Suppressor macrophage treated with lipopolysaccharide for 4 hours (primary cell): ENCODE measurements at regions not wholly inside any gene's neighbourhood (a gene's known extent, or its start where the extent isn't known, plus 50 kb on each side); places are given as distances from the start of the nearest gene placed in this dataset.
"Not testable (repeated sequence)": the region's sequence is repeated elsewhere in the genome, so short reads cannot be mapped to it uniquely, and the experiment has no call there.

Experiments
- DNase-seq: peaks from one replicate; pipeline ENCODE4 v3.0.0-alpha.2; 2020

DNA sequence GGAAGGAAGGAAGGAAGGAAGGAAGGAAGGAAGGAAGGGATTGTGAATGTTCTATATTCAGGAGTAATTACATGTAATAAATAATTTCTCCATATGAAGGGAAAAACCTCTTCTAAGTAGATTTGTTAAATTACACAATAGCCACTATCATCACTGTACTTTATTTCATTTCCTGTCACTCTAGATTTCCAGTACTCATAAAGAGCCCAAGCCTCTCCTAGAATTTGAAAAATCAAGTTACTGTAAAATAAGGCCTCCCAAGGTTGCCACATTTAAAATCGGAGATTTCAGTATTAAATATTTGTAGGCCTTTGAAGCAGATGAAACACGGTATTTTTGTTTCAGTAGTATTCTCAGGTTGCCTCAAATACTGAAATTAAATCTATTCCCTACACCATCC, 499.0 kb downstream of the CDH10 start:
- DNase-seq: no peak

DNA sequence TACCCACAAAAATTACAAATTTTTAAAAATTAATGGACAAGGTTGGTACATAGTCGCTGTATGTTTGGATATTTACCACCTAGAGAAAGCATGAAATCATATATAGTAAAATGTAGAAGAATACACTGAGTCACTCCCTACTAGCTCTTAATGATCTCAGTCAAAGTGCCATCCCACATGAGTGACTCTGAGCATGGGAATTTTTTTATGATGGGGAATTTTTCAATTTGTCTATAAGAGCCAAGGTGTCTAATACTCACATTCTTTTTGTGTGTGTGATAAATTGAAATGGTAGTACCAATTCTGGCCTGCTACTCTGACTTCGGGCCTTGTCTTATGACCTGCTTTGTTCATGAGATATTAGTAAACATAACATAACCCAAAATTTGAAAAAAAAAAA, 483.2 kb downstream of the CDH10 start:
- DNase-seq: no peak

DNA sequence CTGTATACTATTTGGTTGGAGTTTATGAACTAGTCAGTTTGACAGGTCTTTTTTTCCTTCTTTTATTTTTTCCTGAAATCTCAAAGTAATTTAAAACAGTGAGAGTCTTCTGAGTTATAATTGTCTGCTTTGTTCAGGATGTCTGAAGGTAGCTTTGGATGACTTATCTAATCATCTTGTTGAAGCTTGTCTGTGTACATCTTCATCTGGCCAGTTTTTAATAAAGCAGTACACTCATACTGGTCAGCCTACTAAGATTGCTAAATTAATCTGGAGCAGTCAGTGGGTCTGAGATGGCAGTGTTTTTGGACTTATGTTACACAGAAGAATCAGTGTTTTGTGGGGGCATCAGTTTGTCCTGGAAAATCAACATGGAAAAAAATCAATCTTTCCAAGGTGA, 482.4 kb downstream of the CDH10 start:
- DNase-seq: no peak

DNA sequence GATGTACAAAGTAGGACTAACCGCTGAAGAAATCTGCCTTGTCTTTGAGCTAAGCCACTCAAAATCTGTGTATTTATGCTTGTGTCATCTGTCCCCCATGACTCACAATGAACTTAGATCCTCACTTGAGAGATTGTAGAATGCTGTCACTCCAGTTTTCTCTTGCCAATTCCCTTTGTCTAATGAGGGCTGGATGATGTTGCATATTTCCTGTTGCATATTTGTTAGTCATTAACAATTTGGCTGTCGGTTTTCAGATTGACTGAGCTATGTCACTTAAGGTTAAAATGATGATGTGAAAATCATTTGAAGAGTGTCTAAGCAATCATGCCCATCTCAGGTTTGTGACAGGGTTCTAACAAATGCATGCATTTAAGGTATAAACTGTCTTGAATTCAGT, 481.7 kb downstream of the CDH10 start:
- DNase-seq: no peak

DNA sequence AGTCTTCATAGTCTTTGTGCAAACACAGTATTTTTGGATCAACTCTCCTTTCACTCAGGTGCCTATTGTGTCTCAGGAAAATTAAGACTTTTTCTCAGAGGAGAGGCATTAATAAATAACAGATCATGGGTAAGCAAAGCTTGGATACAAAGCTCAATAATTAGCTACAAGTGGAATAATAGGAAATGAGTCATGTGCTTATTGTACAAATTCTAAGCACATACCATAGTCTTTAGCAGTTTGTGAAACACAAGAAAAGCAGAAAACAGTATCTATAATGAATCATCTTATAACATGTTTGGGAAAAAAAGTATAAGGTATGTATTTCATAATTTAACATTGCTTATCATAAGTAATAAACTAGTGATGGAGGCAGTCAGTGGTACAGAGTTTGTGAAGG, 477.0 kb downstream of the CDH10 start:
- no peak for DNase-seq

DNA sequence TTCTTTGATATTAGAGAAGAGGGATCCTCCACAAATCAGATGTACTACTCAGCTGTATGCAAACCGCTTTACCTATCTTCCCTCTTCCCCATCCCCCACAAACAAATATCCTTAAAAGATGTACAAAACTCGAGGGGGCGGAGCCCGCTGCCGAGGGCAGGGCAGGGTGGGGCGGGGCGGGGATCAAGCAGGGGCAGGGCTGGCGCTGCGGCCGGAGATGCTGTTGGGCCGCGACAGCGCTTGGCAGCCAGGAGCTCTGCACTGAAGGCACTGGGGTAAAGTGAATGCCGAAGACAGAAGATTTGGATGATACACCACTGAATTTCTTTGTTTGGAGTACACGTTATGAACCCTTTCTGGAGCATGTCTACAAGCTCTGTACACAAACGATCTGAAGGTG, 474.8 kb downstream of the CDH10 start:
- no peak for DNase-seq

DNA sequence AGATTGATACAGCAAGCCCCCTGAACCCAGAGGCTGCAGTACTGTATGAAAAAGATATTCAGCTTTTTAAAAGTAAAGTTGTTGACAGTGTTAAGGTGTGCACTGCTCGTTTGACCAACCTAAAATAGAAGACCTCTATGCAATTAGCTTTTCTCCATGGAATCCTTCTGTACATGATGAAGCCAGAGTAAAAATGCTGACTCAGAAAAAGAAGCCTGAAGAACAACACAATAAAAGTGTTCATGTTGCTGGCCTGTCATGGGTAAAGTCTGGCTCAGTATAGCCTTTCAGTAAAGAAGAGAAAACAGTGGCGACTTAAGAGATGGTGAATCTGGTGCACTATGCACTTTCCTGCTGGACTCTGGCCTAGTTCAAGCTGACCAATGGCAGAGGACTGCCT, 473.8 kb downstream of the CDH10 start:
- not testable (repeated sequence) for DNase-seq

DNA sequence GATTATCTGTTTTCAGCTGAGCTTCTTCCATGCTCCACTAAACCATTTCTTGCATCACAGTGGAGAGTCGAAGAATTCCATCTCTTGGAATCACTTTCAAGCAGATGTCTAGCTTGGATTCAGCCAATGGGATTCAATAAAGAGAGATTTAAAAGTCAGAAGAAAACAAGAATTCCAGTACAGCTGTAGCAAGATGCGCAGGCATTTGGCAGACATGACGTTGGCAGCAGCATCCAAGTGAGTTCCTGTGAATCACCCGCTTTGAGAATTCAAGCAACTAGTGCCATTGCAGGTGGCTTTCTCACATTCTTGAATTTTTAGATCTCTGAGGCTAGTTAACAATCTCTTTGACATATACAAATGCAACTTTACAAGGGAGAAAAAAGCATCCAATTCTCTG, 467.0 kb downstream of the CDH10 start:
- DNase-seq: no peak

DNA sequence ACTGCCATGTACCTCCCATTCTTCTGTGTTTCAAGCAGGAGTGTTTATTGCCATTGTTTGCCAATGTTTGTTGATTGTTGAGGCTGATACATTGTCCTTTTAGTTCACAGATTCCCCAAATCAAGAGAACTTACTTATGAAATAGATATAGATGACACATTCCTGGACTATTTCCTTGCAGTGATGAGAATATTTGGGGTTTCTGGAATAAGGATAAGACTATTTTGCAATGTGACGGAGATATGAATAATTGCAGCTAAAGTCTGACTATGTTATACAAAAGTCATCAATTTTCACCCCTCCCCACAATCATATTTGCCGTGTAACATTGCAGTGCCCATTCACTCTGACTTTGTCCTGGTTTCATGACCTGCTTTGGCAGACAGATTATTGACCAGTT, 460.8 kb downstream of the CDH10 start:
- DNase-seq: no peak

DNA sequence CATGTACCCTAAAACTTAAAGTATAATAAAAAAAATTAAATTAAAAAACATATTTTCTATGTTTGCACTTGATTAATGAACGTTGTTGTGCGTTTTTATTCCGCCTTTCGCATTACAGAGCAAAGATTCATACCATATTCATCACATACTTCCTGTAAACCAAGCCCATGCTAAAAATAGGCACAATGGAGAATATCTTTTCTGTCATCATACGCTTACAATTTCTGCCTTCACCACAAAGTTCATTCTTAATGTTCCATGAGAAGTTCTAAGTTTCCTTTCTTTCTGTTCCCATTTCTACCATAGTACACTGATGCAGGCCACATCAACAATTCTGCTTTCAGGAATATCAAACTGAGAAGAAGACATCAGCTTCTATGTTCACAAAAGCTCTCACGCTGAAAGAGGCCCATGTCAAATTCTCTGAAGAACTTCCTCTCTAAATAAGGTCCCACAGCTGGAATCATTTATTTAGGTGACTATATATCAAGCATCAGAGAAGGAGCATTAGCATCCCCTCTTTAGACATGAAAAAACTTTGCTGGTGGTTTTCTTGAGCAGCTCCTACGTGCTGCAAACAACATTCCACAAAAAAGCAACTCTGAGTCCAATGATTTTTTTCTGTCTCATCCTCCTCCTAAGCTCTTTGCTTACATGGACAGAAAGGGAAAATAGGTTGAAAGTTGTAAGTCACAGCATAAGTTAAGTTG, 456.4 kb downstream of the CDH10 start:
- no peak for DNase-seq

DNA sequence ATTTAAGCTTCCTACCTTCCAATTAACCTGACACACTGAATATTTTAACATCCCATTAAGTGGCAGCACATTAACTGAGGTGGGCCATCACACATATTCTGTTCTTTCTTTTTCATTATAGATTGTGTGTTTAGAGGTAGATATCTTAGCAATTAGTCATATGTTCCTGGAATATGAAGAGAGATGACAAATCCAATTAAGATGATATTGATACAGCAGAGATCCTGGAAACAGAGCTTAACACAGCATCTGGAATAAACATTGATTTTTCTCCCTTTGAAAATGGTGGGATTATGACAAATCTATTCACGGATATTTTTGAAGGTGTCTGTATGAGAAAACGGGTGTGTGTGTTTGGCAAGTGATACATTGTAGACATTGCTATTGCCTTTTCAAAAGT, 448.0 kb downstream of the CDH10 start:
- no peak for DNase-seq

DNA sequence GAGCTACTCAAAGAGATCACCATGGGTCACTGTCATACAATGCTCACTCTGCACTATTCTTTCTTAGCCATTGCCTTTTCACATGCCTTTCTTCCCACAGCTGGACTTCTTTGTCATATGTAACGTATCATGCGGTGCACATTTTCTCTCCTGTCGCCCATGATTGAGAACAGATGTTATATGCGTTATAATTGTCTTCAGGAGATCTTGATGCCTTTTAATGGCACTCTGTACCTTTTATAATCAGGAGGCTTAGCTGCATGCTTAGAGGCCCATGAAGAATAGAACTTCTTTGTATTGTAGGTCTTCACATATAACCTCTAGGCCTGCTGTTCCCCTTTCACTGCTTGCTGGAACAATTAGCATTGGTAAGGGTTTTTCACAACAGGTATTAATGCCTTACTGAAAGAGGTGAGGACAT, 436.1 kb downstream of the CDH10 start:
- no peak for DNase-seq

DNA sequence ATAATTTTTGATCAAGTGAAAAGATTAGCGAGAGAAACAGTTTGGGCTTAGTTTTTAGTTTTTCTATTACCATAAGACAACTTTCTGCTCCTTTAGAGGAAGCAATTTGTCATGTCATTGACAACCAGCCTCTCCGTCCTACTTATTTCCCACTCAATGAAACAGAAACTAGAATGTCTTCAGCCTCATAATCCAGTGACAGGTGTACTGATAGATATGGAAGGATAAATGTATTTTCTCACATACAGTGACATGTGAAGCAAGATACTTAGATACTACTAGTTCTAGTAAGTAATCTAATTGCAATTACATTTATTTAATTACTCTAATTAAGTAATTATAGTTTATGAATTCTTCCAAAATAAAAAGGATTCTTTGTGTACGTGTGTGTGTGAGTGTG, 429.7 kb downstream of the CDH10 start:
- no peak for DNase-seq

DNA sequence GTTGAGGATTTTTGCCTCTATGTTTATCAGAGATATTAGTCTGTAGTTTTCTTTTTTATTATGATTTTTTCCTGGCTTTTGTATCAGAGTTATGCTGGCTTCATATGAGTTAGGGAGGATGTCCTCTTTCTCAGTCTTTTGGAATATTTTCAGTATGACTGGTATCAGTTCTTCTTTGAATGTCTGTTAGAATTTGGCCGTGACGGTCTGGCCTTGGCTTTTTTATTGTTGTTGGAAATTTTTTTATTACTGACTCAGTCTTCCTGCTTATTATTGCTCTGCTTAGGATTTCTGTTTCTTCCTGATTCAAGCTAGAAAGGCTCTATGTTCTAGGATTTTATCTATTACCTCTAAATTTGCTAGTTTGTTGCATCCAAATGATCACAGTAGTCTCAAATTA, 421.9 kb downstream of the CDH10 start:
- DNase-seq: no peak

DNA sequence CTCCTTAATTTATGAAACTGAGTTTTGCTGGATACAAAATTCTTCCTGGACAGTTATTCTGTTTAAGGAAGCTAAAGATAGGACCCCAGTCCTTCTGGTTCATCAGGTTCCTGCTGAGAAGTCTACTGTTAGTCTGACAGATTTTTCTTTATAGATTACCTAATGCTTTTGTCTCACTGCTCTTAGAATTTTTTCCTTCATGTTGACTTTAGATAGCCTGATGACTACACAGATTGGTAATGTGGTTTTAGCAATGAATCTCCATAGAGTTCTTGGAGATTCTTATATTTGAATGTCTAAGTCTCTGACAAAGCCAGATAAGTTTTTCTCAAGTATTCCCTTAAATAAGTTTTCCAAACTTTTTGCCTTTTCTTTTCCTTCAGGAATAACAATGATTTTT, 419.7 kb downstream of the CDH10 start:
- no peak for DNase-seq

DNA sequence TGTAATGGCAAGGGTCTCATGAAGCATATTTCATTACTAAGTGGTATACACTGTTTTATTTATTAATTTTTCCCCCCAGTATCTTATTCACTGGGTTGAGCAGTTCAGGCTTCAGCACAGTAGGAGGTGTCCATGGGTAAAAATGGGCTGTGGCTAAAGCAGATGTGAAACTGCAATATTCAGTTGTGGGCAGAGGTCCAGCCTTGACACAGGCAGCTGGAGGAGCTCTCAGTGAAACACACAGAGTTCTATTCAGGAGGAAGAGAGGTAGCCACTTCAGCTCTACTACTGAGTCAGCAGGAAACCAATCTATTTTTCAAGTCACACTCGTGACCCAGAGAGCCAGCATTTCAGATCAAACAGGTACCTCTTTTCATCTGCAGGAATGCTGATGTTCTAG, 418.3 kb downstream of the CDH10 start:
- no peak for DNase-seq

DNA sequence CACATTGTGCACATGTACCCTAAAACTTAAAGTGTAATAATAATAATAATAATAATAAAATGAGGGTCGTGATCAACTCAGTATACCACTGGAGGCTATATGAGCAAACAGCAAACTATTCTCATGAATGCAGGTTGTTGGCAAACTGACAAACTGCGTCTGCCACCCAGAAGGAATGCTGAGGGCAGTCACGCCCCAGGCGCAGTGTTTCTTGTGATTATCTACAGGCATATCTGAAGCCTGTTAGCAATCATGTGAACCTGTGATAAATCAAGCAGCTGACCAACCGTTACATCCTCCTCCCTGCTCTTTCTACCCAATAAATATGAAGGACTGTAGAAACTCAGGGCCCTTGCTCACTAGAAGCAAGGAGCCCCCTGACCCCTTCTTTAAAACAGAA, 416.9 kb downstream of the CDH10 start:
- DNase-seq: not testable (repeated sequence)

DNA sequence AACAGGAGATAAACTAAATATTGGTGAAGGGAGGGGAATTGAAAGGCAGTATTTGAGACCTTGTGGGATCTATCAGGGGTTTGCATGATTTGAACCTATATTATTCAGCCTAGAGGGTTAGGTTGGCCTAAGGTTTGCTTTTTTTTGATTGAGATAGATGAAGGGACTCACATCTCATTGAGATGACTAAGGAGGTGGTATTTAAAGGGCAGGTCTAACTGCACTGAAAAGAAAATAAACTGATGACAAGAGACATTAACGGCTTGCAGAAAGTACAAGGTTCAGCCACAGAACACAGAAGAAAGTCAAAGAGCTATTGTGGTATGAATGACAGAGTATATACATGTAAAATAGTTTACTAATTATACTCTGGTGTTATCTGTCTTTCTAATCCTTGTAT, 412.7 kb downstream of the CDH10 start:
- DNase-seq: no peak

DNA sequence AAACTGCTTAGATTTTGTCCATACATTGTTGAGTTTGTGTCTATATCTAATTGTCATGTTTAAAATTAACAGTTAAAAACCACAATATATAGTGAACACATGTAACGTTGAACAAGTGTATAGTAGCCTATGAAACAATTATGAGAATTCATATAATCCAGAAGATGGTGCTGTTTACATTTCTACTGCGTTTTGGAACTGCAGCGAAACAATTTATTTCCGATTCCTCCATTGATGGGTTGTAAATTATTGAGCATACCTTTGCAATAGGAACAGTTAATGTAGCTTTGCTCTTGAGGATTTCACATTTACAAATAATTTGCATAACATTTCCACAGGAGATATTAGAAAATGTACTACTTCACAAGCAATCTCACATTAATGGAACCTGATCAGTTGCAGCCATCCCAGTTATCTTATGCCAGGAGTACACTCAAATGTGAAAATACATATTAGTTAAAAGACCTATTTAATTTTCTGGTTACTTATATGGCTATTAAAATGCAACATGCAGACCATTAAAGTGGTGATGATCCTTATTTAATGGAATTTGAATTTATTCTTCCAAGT, 411.8 kb downstream of the CDH10 start:
- no peak for DNase-seq

DNA sequence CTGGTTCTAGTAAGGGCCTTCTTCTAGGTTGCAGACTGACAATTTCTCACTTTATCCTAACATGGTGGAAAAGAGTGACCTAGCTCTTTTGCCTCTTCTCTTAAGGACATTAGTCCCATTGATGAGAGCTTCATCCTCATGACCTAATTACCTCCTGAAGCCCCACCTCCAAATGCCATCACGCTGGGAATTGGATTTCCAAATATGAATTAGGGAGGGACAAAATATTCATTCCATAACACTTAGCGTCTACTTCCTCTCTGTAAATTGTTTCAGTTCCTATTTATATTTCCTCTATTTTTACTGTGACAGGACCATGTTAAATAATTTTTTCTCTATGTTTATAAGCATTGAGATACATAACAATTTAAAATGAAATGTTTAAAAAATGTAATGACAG, 408.8 kb downstream of the CDH10 start:
- DNase-seq: peak; percentile 50

DNA sequence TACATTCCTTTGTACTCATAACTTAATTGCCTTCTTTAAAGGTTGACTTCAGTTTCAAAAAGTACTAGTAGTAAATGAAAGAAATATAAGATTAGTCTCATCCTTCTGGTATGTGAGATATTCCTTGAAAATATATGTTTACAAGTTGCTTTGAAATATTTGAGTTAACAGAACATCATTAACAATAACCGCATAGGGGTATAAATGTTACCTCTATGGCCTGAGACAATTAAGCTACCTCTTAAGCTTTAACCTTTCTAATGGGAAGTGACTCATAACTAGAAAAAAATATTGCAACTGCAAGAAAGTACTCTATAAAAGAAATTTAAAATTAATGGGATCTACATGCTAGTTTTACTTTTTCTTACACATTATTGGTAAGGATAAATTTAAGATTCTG, 399.0 kb downstream of the CDH10 start:
- no peak for DNase-seq

DNA sequence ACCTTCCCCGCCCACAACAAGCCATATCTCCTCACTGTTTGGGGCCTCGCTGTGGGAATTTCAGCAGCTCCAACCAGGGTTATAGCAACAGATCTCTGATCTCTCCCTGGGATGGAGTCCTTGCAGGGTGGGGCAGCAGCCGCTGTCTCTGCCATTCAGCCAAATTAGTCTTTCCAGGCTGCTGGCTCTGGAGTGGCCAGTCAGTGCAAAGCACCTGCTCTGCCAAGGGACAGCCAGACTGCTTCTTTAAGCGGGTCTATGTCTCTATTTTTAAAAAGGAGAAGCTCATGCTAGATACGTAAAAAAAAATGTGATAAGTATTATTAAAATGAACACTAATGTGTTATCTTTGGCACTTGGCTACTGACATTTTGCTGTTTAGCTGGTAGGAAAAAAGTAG, 380.2 kb downstream of the CDH10 start:
- DNase-seq: no peak

DNA sequence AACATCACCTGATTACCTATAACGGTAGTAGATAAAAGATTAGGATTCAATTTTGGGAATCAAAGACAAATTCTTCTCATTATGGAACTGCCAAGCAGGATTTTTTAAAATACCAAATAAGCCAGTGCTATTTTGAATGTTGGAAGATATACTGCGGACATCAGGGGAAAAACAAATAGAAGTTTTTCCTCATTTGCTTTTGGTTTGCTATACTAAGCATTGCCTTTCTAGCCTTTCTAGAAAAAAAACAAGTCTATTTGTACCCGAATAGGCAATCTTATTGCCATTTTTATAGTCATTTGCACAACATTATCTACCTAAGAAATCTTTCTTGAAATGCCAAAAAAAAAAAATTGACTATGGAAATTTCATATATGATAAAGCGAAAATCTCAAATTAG, 379.5 kb downstream of the CDH10 start:
- no peak for DNase-seq

DNA sequence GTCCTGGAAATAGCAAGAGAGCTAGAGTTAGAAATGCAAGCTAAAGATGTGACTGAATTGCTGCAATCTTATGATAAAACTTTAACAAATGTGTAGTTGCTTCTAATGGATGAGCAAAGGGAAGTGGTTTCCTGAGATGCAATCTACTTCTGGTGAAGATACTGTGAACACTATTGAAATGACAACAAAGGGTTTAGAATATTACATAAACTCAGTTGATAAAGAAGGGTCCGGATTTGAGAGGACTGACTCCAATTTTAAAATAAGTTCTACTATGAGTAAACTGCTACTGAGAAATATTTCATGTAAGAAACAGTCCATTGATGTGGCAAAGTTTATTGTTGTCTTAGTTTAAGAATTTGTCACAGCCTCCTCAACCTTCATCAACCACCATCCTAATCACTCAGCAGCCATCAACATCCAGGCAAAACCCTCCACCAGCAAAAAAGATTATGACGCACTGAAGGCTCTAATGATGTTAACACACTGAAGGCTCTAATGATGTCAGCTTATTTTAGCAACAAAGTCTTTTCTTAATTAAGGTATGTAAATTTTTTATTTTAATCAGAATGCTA, 376.2 kb downstream of the CDH10 start:
- DNase-seq: no peak

DNA sequence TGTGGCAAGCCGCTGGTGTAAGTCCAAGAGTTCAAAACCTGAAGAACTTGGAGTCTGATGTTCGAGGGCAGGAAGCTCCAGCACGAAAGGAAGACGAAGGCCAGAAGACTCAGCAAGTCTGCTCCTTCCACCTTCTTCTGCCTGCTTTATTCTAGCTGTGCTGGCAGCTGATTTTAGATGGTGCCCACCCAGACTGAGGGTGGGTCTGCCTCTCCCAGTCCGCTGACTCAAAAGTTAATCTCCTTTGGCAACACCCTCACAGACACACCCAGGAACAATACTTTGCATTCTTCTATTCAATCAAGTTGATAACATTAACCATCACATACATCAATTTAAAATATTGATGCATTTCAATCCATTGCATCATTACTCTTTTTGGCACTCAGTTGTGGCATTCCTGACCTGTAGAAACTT, 373.1 kb downstream of the CDH10 start:
- DNase-seq: not testable (repeated sequence)
